Ovary (tissue), 7 donors: ENCODE measurements at regions not wholly inside any gene's neighbourhood (a gene's known extent, or its start where the extent isn't known, plus 50 kb on each side); places are given as distances from the start of the nearest gene placed in this dataset.

Source experiments
- DNase-seq, 5 donors: peaks; one replicate each; pipeline ENCODE4 v3.0.0-alpha.2; 2019 to 2020
- H3K27ac ChIP-seq, 2 donors: fragments of 200-600 bp; one replicate each; pipeline versions ENCODE4 v1.5.1 to v1.8.0; 2019 to 2022
- H3K27me3 ChIP-seq: fragments of 200-600 bp; one replicate; pipeline ENCODE4 v1.8.0; 2022
- H3K36me3 ChIP-seq: fragments of 200-600 bp; sonication (generic); one replicate; pipeline ENCODE4 v1.5.1; 2019
- H3K4me1 ChIP-seq: one replicate; pipeline ENCODE4 v1.8.1; 2013; ENCODE audit warnings: mild to moderate bottlenecking, moderate library complexity; ENCODE audit not compliant: insufficient read depth
- H3K4me3 ChIP-seq: fragments of 200-600 bp; sonication (generic); one replicate; pipeline ENCODE4 v1.5.1; 2017
- H3K9me3 ChIP-seq, 2 donors: fragments of 200-600 bp in 1 of 2; sonication (generic) in 1 of 2; one replicate each; pipeline versions ENCODE4 v1.5.1 to v1.8.1; 2013 to 2019; ENCODE audit warnings: mild to moderate bottlenecking in 1 of 2, moderate library complexity in 1 of 2
- CTCF ChIP-seq, 3 donors: fragments of 450-650 bp in 2 of 3; fragments of 200-600 bp in 1 of 3; IDR thresholded peaks; one replicate each; pipeline versions ENCODE4 v1.5.1 to v1.8.0; 2016 to 2022; ENCODE audit warnings: antibody characterized with exemption in 3 of 3, mild to moderate bottlenecking in 1 of 3
- EP300 ChIP-seq: sonication (generic); formaldehyde crosslinking; IDR thresholded peaks from one replicate; pipeline ENCODE4 v1.6.1; 2017; ENCODE audit warnings: antibody characterized with exemption
- POLR2A ChIP-seq: fragments of 450-650 bp; IDR thresholded peaks from one replicate; pipeline ENCODE4 v1.6.1; 2017; ENCODE audit warnings: antibody characterized with exemption, mild to moderate bottlenecking, moderate library complexity
- WGBS, 3 donors: extraction: QIAGEN DNeasy Blood & Tissue Kit in 1 of 3; methylation state at CpG; one replicate each; pipeline versions ENCODE4 v1.1.5 to v1.1.7; 2013 to 2017; 5-methylcytosine and 5-hydroxymethylcytosine counted together
- intact Hi-C, 4 donors: fragments of 100-400 bp; cut with DNase I; formaldehyde crosslinking; loops; one replicate each; pipeline versions ENCODE4 v1.11.0 to v1.15.1; 2022 to 2023
- donor health status: DM: no; HTN: no; CAD: no; lungs with moderate emphysema.
- donor health status: DM: no; HTN: no; CAD: no.
- donor health status: Bipolar disorder and iron deficiency.
- donor health status: DM: no; HTN: no; CAD: no.
- donor health status: DM: yes; HTN: yes; CAD: no.

GRCh38 chr9:135301271-135302263 is 178.0 kb upstream of the PPP1R26 start:
- H3K9me3 ChIP-seq, result no peaks in the 10 kb centered on the region
- H3K27me3 ChIP-seq, result no peaks in the 10 kb centered on the region
- intact Hi-C loops, result no loop called here
- H3K36me3 ChIP-seq, result no peaks in the 10 kb centered on the region
- H3K4me3 ChIP-seq, result no peak overlapping the region
- no peak overlapping the region for H3K27ac ChIP-seq
- H3K4me1 ChIP-seq, result no peaks in the 10 kb centered on the region
- no peak for DNase-seq
- WGBS, 3 donors, result 37 to 41% (median 40%) methylated on average over 38 to 40 of the region's 40 CpGs
- TF ChIP-seq POLR2A, result no peak
- no peak for TF ChIP-seq EP300
- no peak for TF ChIP-seq CTCF (IDR thresholded peaks at IDR 0.05)

DNA sequence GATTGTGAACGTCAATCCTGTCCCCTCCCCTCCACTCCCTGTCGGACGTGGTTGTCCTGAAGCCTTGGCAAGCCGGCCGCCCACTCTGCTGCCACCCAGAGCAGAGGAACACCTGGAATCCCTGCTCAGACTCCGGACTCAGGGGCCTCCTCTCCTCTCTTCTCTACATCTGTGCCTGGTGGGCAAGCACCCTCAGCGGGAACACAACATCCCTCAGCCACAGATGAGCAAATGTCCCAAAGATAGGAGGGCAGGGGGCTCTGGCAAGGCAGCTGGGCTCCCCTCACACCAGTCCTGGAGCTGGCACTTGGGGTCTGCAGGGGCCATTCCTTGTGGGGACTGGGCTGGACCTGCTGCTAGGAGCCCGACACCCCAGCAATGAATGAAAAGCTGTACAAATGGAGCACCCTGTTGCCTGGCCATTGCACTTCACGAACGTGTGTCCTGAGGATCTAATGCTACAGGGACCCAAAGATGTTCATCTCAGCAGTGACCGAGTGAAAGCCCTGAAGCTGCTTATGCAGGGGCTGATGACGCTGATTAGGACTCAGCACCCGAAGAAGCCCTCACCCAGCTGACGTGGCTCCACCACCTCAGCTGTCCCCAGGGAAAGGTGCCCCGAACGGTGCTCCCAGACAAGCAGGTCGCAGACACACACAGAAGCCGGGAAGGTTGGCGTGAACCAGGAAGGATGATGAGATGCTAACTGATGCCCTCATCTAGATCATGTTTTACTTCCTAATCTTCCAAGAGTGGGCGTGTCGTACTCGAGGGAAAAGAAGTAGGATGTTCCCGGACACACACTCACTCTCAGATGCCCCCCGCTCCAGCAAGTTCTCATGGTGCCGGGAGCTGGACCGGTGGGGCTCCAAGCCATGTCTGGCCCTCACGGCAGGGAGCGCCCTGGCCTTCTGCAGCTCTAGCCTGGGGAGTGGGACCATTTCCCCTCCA is 177.0 kb upstream of the PPP1R26 start:
- no peak for DNase-seq
- H3K4me1 ChIP-seq, result no peaks in the 10 kb centered on the region
- no peak for TF ChIP-seq CTCF (IDR thresholded peaks at IDR 0.05)
- TF ChIP-seq EP300, result no peak
- TF ChIP-seq POLR2A, result no peak
- no peaks in the 10 kb centered on the region for H3K27me3 ChIP-seq
- no peaks in the 10 kb centered on the region for H3K36me3 ChIP-seq
- H3K9me3 ChIP-seq, result no peaks in the 10 kb centered on the region
- intact Hi-C loops, result no loop called here
- WGBS, 3 donors, result 62 to 69% (median 64%) methylated on average over 28 of the region's 28 CpGs
- H3K4me3 ChIP-seq, result no peak overlapping the region
- no peak overlapping the region for H3K27ac ChIP-seq

DNA sequence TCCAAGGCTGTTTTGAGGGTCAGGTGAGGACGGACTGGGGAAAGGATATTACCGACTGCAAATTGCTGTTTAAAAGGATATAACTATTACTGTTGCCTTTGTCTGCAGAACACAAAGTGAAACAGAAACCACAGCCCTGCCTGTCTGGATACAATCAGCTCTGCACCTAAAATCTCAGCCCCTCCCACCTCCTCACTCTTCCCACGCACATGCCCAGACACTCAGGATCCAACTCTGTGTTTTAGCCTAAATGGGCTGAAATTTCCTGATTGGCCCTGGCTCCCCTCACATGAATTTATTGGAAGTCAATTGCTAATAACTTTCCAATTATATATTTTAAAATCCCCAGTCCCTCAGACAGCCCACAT is 176.3 kb upstream of the PPP1R26 start:
- intact Hi-C loops, result no loop called here
- Histone ChIP-seq H3K9me3 (no peaks in the 10 kb centered on the region), H3K4me1 (no peaks in the 10 kb centered on the region), H3K4me3 (no peak overlapping the region), H3K27me3 (no peaks in the 10 kb centered on the region), H3K36me3 (no peaks in the 10 kb centered on the region), H3K27ac (no peak overlapping the region)
- DNase-seq, result no peak
- no peak for TF ChIP-seq EP300
- no peak for TF ChIP-seq CTCF (IDR thresholded peaks at IDR 0.05)
- no peak for TF ChIP-seq POLR2A
- 13 to 26% (median 14%) methylated on average over 3 of the region's 3 CpGs for WGBS, 3 donors

DNA sequence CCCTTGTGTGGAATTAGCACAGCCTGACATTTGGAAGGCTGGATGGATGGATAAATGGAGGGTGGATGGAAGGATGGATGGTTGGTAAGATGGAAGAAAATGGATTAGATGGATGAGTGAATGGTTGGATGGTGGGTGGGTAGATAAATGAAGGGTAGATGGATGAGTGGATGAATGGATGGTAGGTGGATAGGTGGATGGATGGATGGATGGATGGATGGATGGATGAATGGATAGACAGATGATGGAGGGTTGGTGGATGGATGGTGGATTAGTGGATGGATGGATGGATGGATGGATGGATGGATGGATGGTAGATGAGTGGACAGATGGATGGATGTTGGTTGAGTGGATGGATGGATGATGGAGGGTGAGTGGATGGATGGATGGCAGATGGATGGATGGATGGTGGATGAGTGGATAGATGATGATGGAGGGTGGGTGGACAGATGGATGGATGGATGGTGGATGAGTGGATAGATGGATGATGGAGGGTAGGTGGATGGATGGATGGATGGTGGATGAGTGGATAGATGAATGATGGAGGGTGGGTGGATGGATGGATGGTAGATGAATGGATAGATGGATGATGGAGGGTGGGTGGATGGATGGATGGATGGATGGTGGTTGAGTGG is 175.6 kb upstream of the PPP1R26 start:
- no peaks in the 10 kb centered on the region for H3K27me3 ChIP-seq
- no peaks in the 10 kb centered on the region for H3K9me3 ChIP-seq
- no peak overlapping the region for H3K4me3 ChIP-seq
- no peaks in the 10 kb centered on the region for H3K36me3 ChIP-seq
- TF ChIP-seq EP300 (no peak), POLR2A (no peak), CTCF (IDR thresholded peaks at IDR 0.05) (no peak)
- no peak overlapping the region for H3K27ac ChIP-seq
- no peaks in the 10 kb centered on the region for H3K4me1 ChIP-seq
- intact Hi-C loops, result no loop called here
- no peak for DNase-seq
